ENCODE measurements at regions not wholly inside any gene's neighbourhood (a gene's known extent, or its start where the extent isn't known, plus 50 kb on each side); places are given as distances from the start of the nearest gene placed in this dataset.

GRCh38 chr15:37165395-37165794 lies 65.0 kb upstream of the MEIS2 start:
- no peak for DNase-seq

GRCh38 chr15:37166402-37166801 lies 66.1 kb upstream of the MEIS2 start:
- DNase-seq = no peak

- no peak for DNase-seq
Observed at GRCh38 chr15:37181339-37181738, 81.0 kb upstream of the MEIS2 start.

- no peak for DNase-seq
Observed at GRCh38 chr15:37199545-37199944, 99.2 kb upstream of the MEIS2 start.

- no peak for DNase-seq
Observed at GRCh38 chr15:37203050-37203449, 102.7 kb upstream of the MEIS2 start.

- no peak for DNase-seq
Observed at GRCh38 chr15:37204692-37205091, 104.3 kb upstream of the MEIS2 start.

- no peak for DNase-seq
Observed at GRCh38 chr15:37206690-37207089, 106.3 kb upstream of the MEIS2 start.

GRCh38 chr15:37208146-37209040 lies 108.0 kb upstream of the MEIS2 start:
- no peak for DNase-seq

- no peak for DNase-seq
Observed at GRCh38 chr15:37209041-37209363, 108.7 kb upstream of the MEIS2 start.

- DNase-seq = no peak
Observed at GRCh38 chr15:37217567-37217966, 117.2 kb upstream of the MEIS2 start.

- DNase-seq = no peak
Observed at GRCh38 chr15:37218351-37218916, 118.1 kb upstream of the MEIS2 start.

GRCh38 chr15:37219211-37219701 lies 118.9 kb upstream of the MEIS2 start:
- no peak for DNase-seq

GRCh38 chr15:37220949-37221670 lies 120.8 kb upstream of the MEIS2 start:
- DNase-seq = peak; percentile 18

GRCh38 chr15:37221671-37222145 lies 121.4 kb upstream of the MEIS2 start:
- DNase-seq = no peak

GRCh38 chr15:37223089-37223488 lies 122.7 kb upstream of the MEIS2 start:
- DNase-seq = no peak

- no peak for DNase-seq
Observed at GRCh38 chr15:37229855-37230619, 129.7 kb upstream of the MEIS2 start.

GRCh38 chr15:37245358-37245757 lies 145.0 kb upstream of the MEIS2 start:
- no peak for DNase-seq

GRCh38 chr15:37246065-37246464 lies 145.7 kb upstream of the MEIS2 start:
- no peak for DNase-seq

- no peak for DNase-seq
Observed at GRCh38 chr15:37246856-37247255, 146.5 kb upstream of the MEIS2 start.

- no peak for DNase-seq
Observed at GRCh38 chr15:37249249-37249648, 148.9 kb upstream of the MEIS2 start.

GRCh38 chr15:37252530-37252929 lies 152.2 kb upstream of the MEIS2 start:
- no peak for DNase-seq

- no peak for DNase-seq
Observed at GRCh38 chr15:37253877-37254276, 153.5 kb upstream of the MEIS2 start.

GRCh38 chr15:37260255-37260654 lies 159.9 kb upstream of the MEIS2 start:
- no peak for DNase-seq
